HCT116 (cell line): ENCODE measurements at regions not wholly inside any gene's neighbourhood (a gene's known extent, or its start where the extent isn't known, plus 50 kb on each side); places are given as distances from the start of the nearest gene placed in this dataset.

Experiments used
- ATAC-seq: fragments of 200-7000 bp; cut with Tn5 transposase; 2 replicates; pipeline ENCODE4 v1.9.1; 2020; ENCODE audit warnings: mild to moderate bottlenecking, moderate library complexity
- BruUV-seq: library from RNA; stranded (reverse); fragments of 400-500 nt; replicated peaks from 2 replicates; lab custom pipeline; 2021; lab: Mats Ljungman, UMichigan
- CTCF ChIA-PET: fragments of 300-600 bp; sonication (Branson Sonifier 250); formaldehyde crosslinking; loops from one replicate; lab custom pipeline; 2021; ENCODE audit warnings: antibody characterized with exemption; lab: Charles Lee
- POLR2A ChIA-PET: fragments of 300-600, 350-600 bp; sonication (Branson Sonifier 250); formaldehyde crosslinking; loops from one replicate; lab custom pipeline; 2021; ENCODE audit warnings: antibody characterized with exemption; lab: Charles Lee
- RAD21 ChIA-PET, 2 experiments: fragments of 300-600 bp; sonication (Branson Sonifier 250); formaldehyde crosslinking; loops; one replicate each; lab custom pipeline; 2023; ENCODE audit warnings: low total read pairs in 2 of 2; ENCODE audit not compliant: uncharacterized antibody in 2 of 2, unreplicated experiment in 2 of 2, low non-redundant PET in 1 of 2; lab: Charles Lee
- DNase-seq: peaks from one replicate; pipeline ENCODE4 v3.0.0-alpha.2; 2010; ENCODE audit warnings: low read depth, low spot score
- H2AFZ ChIP-seq: fragments of 200-600 bp; shearing (Covaris generic), sonication (generic); 2 replicates; pipeline ENCODE4 v1.6.1; 2017; ENCODE audit warnings: low read depth, mixed run types, mixed read lengths, antibody characterized with exemption, low read length; ENCODE audit not compliant: poor library complexity, severe bottlenecking
- H3K27ac ChIP-seq: 2 replicates; pipeline ENCODE4 v1.5.1; 2012; ENCODE audit warnings: low read depth, low read length
- H3K27me3 ChIP-seq: fragments of 200-600 bp; sonication (generic); 2 replicates; pipeline ENCODE4 v1.6.1; 2016; ENCODE audit warnings: mixed run types, low read length, mixed read lengths; ENCODE audit not compliant: insufficient read depth
- H3K36me3 ChIP-seq, 2 experiments: fragments of 200-500 bp in 1 of 2; fragments of 200-600 bp in 1 of 2; sonication (Bioruptor generic) in 1 of 2; sonication (generic) in 1 of 2; 2 replicates each; pipeline versions ENCODE4 v1.5.1 to v1.6.1; 2014 to 2016; ENCODE audit warnings: low read length in 2 of 2, inconsistent platforms in 1 of 2, mixed read lengths in 1 of 2, mixed run types in 1 of 2; ENCODE audit not compliant: insufficient read depth in 2 of 2, control insufficient read depth in 1 of 2
- H3K4me1 ChIP-seq, 2 experiments: fragments of 200-600 bp in 1 of 2; sonication (generic) in 1 of 2; 2 replicates each; pipeline versions ENCODE4 v1.5.1 to v1.6.1; 2012 to 2017; ENCODE audit warnings: low read length in 2 of 2, inconsistent platforms in 1 of 2, mild to moderate bottlenecking in 1 of 2, mixed read lengths in 1 of 2, mixed run types in 1 of 2, moderate library complexity in 1 of 2; ENCODE audit not compliant: insufficient read depth in 2 of 2, control insufficient read depth in 1 of 2
- H3K4me2 ChIP-seq: fragments of 200-600 bp; sonication (generic); 2 replicates; pipeline ENCODE4 v1.6.1; 2017; ENCODE audit warnings: mixed run types, low read length, mixed read lengths
- H3K4me3 ChIP-seq, 2 experiments: fragments of 200-600 bp in 1 of 2; sonication (generic) in 1 of 2; replicated peaks in 1 of 2; 2 replicates each; pipeline ENCODE4 v1.5.1; 2011 to 2016; ENCODE audit warnings: low read length in 2 of 2, control low read depth in 1 of 2, low read depth in 1 of 2, mild to moderate bottlenecking in 1 of 2, mixed read lengths in 1 of 2, mixed run types in 1 of 2
- H3K79me2 ChIP-seq: fragments of 200-600 bp; sonication (generic); 2 replicates; pipeline ENCODE4 v1.6.1; 2017; ENCODE audit warnings: mild to moderate bottlenecking, mixed run types, low read length, moderate library complexity, mixed read lengths; ENCODE audit not compliant: insufficient read depth
- H3K9ac ChIP-seq: fragments of 200-600 bp; sonication (generic); 2 replicates; pipeline ENCODE4 v1.6.1; 2016; ENCODE audit warnings: low read length, mixed read lengths
- H3K9me2 ChIP-seq: fragments of 200-600 bp; sonication (generic), shearing (Covaris generic); 2 replicates; pipeline ENCODE4 v1.6.1; 2017; ENCODE audit warnings: mixed run types, mild to moderate bottlenecking, moderate library complexity; ENCODE audit not compliant: insufficient read depth
- H3K9me3 ChIP-seq, 2 experiments: fragments of 200-500 bp in 1 of 2; fragments of 200-600 bp in 1 of 2; sonication (Bioruptor generic) in 1 of 2; sonication (generic) in 1 of 2; 2 replicates each; pipeline ENCODE4 v1.6.1; 2014 to 2017; ENCODE audit warnings: low read length in 2 of 2, mixed read lengths in 2 of 2, inconsistent platforms in 1 of 2, low read depth in 1 of 2, mild to moderate bottlenecking in 1 of 2, mixed run types in 1 of 2, moderate library complexity in 1 of 2; ENCODE audit not compliant: control insufficient read depth in 1 of 2, insufficient read depth in 1 of 2
- H4K20me1 ChIP-seq: fragments of 200-600 bp; sonication (generic), shearing (Covaris generic); 2 replicates; pipeline ENCODE4 v1.6.1; 2017; ENCODE audit warnings: mixed run types, mild to moderate bottlenecking, moderate library complexity; ENCODE audit not compliant: insufficient read depth
- CEBPB ChIP-seq: IDR thresholded peaks from 2 replicates; pipeline ENCODE4 v1.6.1; 2012; ENCODE audit warnings: low read depth
- EGR1 ChIP-seq: IDR thresholded peaks from 2 replicates; pipeline ENCODE4 v1.6.1; 2012; ENCODE audit warnings: low read depth
- ELF1 ChIP-seq: IDR thresholded peaks from 2 replicates; pipeline ENCODE4 v1.6.1; 2012; ENCODE audit warnings: low read depth, borderline replicate concordance
- EZH2 ChIP-seq: fragments of 200-600 bp; sonication (generic); IDR thresholded peaks from 2 replicates; pipeline ENCODE4 v1.6.1; 2017; ENCODE audit warnings: antibody characterized with exemption, mixed run types
- FOSL1 ChIP-seq: IDR thresholded peaks from 2 replicates; pipeline ENCODE4 v1.6.1; 2012; ENCODE audit warnings: low read depth
- POLR2A ChIP-seq: IDR thresholded peaks from 2 replicates; pipeline ENCODE4 v1.7.0; 2011; ENCODE audit warnings: borderline replicate concordance; ENCODE audit not compliant: insufficient read depth, insufficient read length; ENCODE audit errors: extremely low read depth
- POLR2AphosphoS5 ChIP-seq: IDR thresholded peaks from 2 replicates; pipeline ENCODE4 v1.6.1; 2011; ENCODE audit warnings: mild to moderate bottlenecking, low read depth, low read length, moderate library complexity
- RAD21 ChIP-seq: IDR thresholded peaks from 2 replicates; pipeline ENCODE4 v1.6.1; 2012; ENCODE audit warnings: low read depth, mild to moderate bottlenecking
- SP1 ChIP-seq: IDR thresholded peaks from 2 replicates; pipeline ENCODE4 v1.6.1; 2012; ENCODE audit warnings: low read depth
- SRF ChIP-seq: IDR thresholded peaks from 2 replicates; pipeline ENCODE4 v1.6.1; 2012; ENCODE audit warnings: low read depth
- ZNF274 ChIP-seq: fragments of 200-500 bp; sonication (Bioruptor generic); IDR thresholded peaks from 2 replicates; pipeline ENCODE4 v1.6.1; 2014; ENCODE audit warnings: mild to moderate bottlenecking, low read depth, low read length, inconsistent platforms
- intact Hi-C: fragments of 100-400 bp; cut with micrococcal nuclease; formaldehyde crosslinking; loops from 2 replicates; pipeline ENCODE4 v1.10.0; 2022
- TF ChIP-seq, protein P1 (sequence below): IDR thresholded peaks from 2 replicates; pipeline ENCODE4 v1.6.1; 2012
- TF ChIP-seq, protein P2 (sequence below): IDR thresholded peaks from 2 replicates; pipeline ENCODE4 v1.6.1; 2012
- TF ChIP-seq, protein P3 (sequence below), 3 experiments: fragments of 200-600 bp in 1 of 3; sonication (generic) in 1 of 3; IDR thresholded peaks in 2 of 3; conservative IDR thresholded peaks in 1 of 3; 2 replicates each; pipeline ENCODE4 v1.5.1; 2012 to 2017; ENCODE audit warnings: low read depth in 2 of 3, low read length in 2 of 3, antibody characterized with exemption in 1 of 3, borderline replicate concordance in 1 of 3, control low read depth in 1 of 3, mild to moderate bottlenecking in 1 of 3, mixed read lengths in 1 of 3, mixed run types in 1 of 3, moderate library complexity in 1 of 3; ENCODE audit not compliant: insufficient read depth in 1 of 3

DNA sequence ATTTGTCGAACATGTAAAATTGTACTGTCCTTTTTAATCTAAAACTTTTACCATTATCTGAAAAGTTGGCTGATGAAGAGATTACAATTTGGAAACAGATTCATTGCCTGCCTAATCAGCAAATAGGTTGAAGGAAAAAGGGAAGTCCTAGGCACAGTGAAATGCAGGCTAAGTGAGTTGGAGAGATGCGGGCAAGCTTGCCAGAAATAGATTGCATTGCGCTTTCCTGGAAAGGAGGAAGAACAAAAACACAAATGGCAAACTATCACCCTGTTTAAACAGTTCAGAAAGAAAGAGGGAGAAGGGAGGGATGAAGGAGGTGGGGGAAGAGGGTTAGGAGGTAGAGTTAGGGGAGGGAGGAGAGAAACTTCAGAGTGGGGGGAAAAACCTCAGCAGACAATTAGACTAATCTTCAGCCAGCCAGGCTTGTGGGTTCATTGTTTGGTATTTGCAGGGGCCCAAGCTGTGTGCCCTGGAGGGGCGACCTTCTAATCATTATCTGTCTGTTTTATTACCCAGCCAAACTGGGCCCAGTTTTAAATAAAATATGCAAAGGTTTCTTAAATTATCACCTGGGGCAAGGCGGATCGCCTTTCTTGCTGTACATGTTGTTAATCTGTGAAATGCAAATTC lies 465.2 kb downstream of the TFAP2B start:
- Histone ChIP-seq H4K20me1 (no peaks in the 10 kb centered on the region), H3K9me3 (peaks cover 0 to 6% of the 10 kb centered on the region in 2 experiments; a peak in 3 of 4 replicates), H3K79me2 (no peaks in the 10 kb centered on the region), H3K4me2 (no peak overlapping the region), H3K27me3 (no peaks in the 10 kb centered on the region), H3K36me3 (no peaks in the 10 kb centered on the region), H3K4me3 (no peak overlapping the region), H3K9ac (no peak overlapping the region), H3K27ac (no peak overlapping the region), H3K9me2 (no peaks in the 10 kb centered on the region), H2AFZ (no peak overlapping the region), H3K4me1 (no peaks in the 10 kb centered on the region)
- POLR2A ChIA-PET = no interaction called here
- CTCF ChIA-PET = no interaction called here
- RAD21 ChIA-PET = no interaction called here
- DNase-seq (no peak), ATAC-seq (no peak)
- no TSS peak for BruUV-seq
- intact Hi-C loops = no loop called here
- TF ChIP-seq SRF (no peak), CEBPB (no peak), RAD21 (no peak), POLR2A (no peak), EZH2 (no peak), FOSL1 (no peak), EGR1 (no peak), ELF1 (no peak), SP1 (no peak), ZNF274 (no peak), POLR2AphosphoS5 (no peak)
- TF ChIP-seq, protein P1, sequence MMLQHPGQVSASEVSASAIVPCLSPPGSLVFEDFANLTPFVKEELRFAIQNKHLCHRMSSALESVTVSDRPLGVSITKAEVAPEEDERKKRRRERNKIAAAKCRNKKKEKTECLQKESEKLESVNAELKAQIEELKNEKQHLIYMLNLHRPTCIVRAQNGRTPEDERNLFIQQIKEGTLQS = no peak
- TF ChIP-seq, protein P2, sequence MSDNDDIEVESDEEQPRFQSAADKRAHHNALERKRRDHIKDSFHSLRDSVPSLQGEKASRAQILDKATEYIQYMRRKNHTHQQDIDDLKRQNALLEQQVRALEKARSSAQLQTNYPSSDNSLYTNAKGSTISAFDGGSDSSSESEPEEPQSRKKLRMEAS = no peak
- TF ChIP-seq, protein P3, sequence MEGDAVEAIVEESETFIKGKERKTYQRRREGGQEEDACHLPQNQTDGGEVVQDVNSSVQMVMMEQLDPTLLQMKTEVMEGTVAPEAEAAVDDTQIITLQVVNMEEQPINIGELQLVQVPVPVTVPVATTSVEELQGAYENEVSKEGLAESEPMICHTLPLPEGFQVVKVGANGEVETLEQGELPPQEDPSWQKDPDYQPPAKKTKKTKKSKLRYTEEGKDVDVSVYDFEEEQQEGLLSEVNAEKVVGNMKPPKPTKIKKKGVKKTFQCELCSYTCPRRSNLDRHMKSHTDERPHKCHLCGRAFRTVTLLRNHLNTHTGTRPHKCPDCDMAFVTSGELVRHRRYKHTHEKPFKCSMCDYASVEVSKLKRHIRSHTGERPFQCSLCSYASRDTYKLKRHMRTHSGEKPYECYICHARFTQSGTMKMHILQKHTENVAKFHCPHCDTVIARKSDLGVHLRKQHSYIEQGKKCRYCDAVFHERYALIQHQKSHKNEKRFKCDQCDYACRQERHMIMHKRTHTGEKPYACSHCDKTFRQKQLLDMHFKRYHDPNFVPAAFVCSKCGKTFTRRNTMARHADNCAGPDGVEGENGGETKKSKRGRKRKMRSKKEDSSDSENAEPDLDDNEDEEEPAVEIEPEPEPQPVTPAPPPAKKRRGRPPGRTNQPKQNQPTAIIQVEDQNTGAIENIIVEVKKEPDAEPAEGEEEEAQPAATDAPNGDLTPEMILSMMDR (IDR thresholded peaks at IDR 0.05 in 2 of 3, conservative IDR thresholded peaks at IDR 0.05 in 1 of 3; ENCODE audit: borderline replicate concordance in 1 of 3, insufficient read depth in 1 of 3, low read depth in 2 of 3, low read length in 2 of 3) = no peak
